ENCODE measurements at regions not wholly inside any gene's neighbourhood (a gene's known extent, or its start where the extent isn't known, plus 50 kb on each side); places are given as distances from the start of the nearest gene placed in this dataset.

GRCh38 chr20:43262341-43262740 is 72.6 kb upstream of the PTPRT start:
- TF ChIP-seq CTCF (IDR thresholded peaks at IDR 0.05; ENCODE audit: low read depth, low read length, poor library complexity, severe bottlenecking) = no peak
- TF ChIP-seq EZH2phosphoT487 (IDR thresholded peaks at IDR 0.05; ENCODE audit: borderline replicate concordance, low read length) = no peak
